Daoy (cell line): ENCODE measurements at regions not wholly inside any gene's neighbourhood (a gene's known extent, or its start where the extent isn't known, plus 50 kb on each side); places are given as distances from the start of the nearest gene placed in this dataset.
"Not testable (repeated sequence)": the region's sequence is repeated elsewhere in the genome, so short reads cannot be mapped to it uniquely, and the experiment has no call there.

Experiments used
- DNase-seq: peaks from one replicate; pipeline ENCODE4 v3.0.0-alpha.2; 2015; ENCODE audit warnings: low read depth

- DNase-seq, result no peak
Measured at GRCh38 chr7:15821484-15822427, 135.3 kb upstream of the MEOX2 start.

GRCh38 chr7:15820319-15820718 is 133.8 kb upstream of the MEOX2 start:
- DNase-seq, result no peak

GRCh38 chr7:15816835-15817426 is 130.4 kb upstream of the MEOX2 start:
- DNase-seq, result no peak

- no peak for DNase-seq
Measured at GRCh38 chr7:15813448-15813847, 127.0 kb upstream of the MEOX2 start.

GRCh38 chr7:15810383-15810782 is 123.9 kb upstream of the MEOX2 start:
- DNase-seq, result not testable (repeated sequence)

GRCh38 chr7:15809936-15810335 is 123.5 kb upstream of the MEOX2 start:
- not testable (repeated sequence) for DNase-seq

GRCh38 chr7:15805891-15806290 is 119.4 kb upstream of the MEOX2 start:
- DNase-seq, result no peak

- DNase-seq, result no peak
Measured at GRCh38 chr7:15802425-15802824, 115.9 kb upstream of the MEOX2 start.

GRCh38 chr7:15801551-15801950 is 115.1 kb upstream of the MEOX2 start:
- peak; percentile 42 for DNase-seq

- DNase-seq, result no peak
Measured at GRCh38 chr7:15801041-15801440, 114.6 kb upstream of the MEOX2 start.

- DNase-seq, result no peak
Measured at GRCh38 chr7:15798081-15798480, 111.6 kb upstream of the MEOX2 start.

GRCh38 chr7:15795393-15795792 is 108.9 kb upstream of the MEOX2 start:
- no peak for DNase-seq

- no peak for DNase-seq
Measured at GRCh38 chr7:15794801-15795200, 108.3 kb upstream of the MEOX2 start.

GRCh38 chr7:15784694-15785030 is 98.2 kb upstream of the MEOX2 start:
- DNase-seq, result no peak

GRCh38 chr7:15783987-15784693 is 97.7 kb upstream of the MEOX2 start:
- no peak for DNase-seq

GRCh38 chr7:15782656-15783055 is 96.2 kb upstream of the MEOX2 start:
- no peak for DNase-seq

GRCh38 chr7:15781944-15782343 is 95.5 kb upstream of the MEOX2 start:
- no peak for DNase-seq

- DNase-seq, result peak; percentile 35
Measured at GRCh38 chr7:15780271-15780670, 93.8 kb upstream of the MEOX2 start.

GRCh38 chr7:15778191-15778590 is 91.7 kb upstream of the MEOX2 start:
- no peak for DNase-seq

GRCh38 chr7:15765753-15766152 is 79.3 kb upstream of the MEOX2 start:
- DNase-seq, result no peak

- DNase-seq, result no peak
Measured at GRCh38 chr7:15764851-15765382, 78.4 kb upstream of the MEOX2 start.

- no peak for DNase-seq
Measured at GRCh38 chr7:15764010-15764409, 77.5 kb upstream of the MEOX2 start.
